ENCODE measurements at regions not wholly inside any gene's neighbourhood (a gene's known extent, or its start where the extent isn't known, plus 50 kb on each side); places are given as distances from the start of the nearest gene placed in this dataset.
"Not testable (repeated sequence)": the region's sequence is repeated elsewhere in the genome, so short reads cannot be mapped to it uniquely, and the experiment has no call there.

DNA sequence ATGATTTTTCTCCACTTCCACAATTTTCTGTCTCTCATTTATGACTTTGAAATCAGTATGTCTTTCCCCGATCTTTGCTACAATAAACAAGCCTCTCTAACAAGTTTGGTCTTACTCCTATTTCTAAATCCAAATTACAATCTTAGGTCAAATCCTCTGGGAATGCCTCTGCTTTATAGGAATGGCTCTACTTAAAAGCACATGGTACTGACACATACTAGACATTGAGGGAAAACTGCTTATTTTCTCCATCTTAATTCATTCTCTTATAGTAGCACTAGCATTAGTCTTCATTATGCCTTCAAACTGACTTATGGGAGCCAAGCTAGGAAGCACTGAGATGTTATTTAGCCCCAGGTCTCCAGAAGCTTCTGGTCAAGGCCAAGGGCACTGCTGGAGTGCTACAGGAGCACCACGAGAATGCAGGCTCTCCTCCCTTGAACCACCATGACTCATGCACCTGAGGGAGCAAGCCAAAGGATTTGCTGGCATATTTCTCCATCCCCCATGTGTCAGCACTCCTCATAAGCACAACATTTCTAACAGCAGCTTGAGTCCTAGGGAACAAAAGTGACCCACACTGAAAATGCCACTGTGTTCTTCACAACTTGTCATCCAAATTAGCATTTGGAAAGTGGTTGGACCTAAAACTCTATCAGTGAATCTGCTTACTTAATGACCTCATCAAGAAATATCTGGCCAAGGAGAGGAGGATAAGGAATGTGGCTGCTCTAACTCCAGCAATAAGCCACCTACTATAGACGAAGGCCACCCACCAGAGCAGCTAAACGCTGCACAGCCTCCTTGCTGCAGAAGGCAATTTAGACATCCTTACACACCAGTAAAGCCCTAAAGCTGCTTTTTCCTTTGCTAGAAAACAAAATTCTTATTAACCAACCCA, 156.8 kb upstream of the KCNQ5 start:
- Histone ChIP-seq H3K9me3 (ENCODE audit: insufficient read depth, low read length) (no peaks in the 10 kb centered on the region), H3K27ac (ENCODE audit: low read length) (no peak overlapping the region), H3K79me2 (ENCODE audit: low read length) (no peaks in the 10 kb centered on the region), H3K4me1 (ENCODE audit: low read length) (no peaks in the 10 kb centered on the region), H3K4me3 (ENCODE audit: low read length) (no peak overlapping the region), H3K4me2 (ENCODE audit: low read length) (no peak overlapping the region), H4K20me1 (ENCODE audit: insufficient read depth, low read length) (no peaks in the 10 kb centered on the region), H3K27me3 (ENCODE audit: low read depth, low read length) (no peaks in the 10 kb centered on the region), H3K36me3 (replicated peaks; ENCODE audit: low read depth, low read length) (no peaks in the 10 kb centered on the region), H3K9ac (ENCODE audit: low read length) (no peak overlapping the region), H2AFZ (ENCODE audit: low read depth, low read length) (no peak overlapping the region)
- no peak for TF ChIP-seq EZH2phosphoT487 (IDR thresholded peaks at IDR 0.05; ENCODE audit: low read depth)
- TF ChIP-seq, protein P1, sequence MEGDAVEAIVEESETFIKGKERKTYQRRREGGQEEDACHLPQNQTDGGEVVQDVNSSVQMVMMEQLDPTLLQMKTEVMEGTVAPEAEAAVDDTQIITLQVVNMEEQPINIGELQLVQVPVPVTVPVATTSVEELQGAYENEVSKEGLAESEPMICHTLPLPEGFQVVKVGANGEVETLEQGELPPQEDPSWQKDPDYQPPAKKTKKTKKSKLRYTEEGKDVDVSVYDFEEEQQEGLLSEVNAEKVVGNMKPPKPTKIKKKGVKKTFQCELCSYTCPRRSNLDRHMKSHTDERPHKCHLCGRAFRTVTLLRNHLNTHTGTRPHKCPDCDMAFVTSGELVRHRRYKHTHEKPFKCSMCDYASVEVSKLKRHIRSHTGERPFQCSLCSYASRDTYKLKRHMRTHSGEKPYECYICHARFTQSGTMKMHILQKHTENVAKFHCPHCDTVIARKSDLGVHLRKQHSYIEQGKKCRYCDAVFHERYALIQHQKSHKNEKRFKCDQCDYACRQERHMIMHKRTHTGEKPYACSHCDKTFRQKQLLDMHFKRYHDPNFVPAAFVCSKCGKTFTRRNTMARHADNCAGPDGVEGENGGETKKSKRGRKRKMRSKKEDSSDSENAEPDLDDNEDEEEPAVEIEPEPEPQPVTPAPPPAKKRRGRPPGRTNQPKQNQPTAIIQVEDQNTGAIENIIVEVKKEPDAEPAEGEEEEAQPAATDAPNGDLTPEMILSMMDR (IDR thresholded peaks at IDR 0.05; ENCODE audit: low read depth, low read length), result no peak

DNA sequence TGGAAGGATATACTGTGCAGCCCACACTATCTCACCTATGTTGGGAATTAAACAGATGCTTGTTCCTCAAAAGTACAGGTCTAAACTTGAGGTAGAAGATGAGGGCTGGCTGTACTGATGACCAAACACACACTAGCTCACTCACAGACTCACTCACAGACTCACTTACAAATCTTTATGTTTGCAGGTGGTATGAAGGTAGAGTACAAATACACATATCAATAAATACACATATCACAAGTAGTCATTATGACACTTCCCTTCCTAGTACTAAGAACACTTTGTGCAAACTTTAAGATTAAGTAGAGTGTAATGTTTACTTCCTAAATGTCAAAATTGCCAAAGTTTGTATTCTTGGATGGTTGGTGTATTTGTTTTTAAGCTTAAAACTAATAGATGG, 155.4 kb upstream of the KCNQ5 start:
- Histone ChIP-seq H3K9me3 (ENCODE audit: insufficient read depth, low read length) (no peaks in the 10 kb centered on the region), H2AFZ (ENCODE audit: low read depth, low read length) (no peak overlapping the region), H3K36me3 (replicated peaks; ENCODE audit: low read depth, low read length) (no peaks in the 10 kb centered on the region), H3K4me2 (ENCODE audit: low read length) (no peak overlapping the region), H3K27ac (ENCODE audit: low read length) (no peak overlapping the region), H3K4me3 (ENCODE audit: low read length) (no peak overlapping the region), H3K4me1 (ENCODE audit: low read length) (no peaks in the 10 kb centered on the region), H3K27me3 (ENCODE audit: low read depth, low read length) (no peaks in the 10 kb centered on the region), H4K20me1 (ENCODE audit: insufficient read depth, low read length) (no peaks in the 10 kb centered on the region), H3K79me2 (ENCODE audit: low read length) (no peaks in the 10 kb centered on the region), H3K9ac (ENCODE audit: low read length) (no peak overlapping the region)
- TF ChIP-seq, protein P1 (IDR thresholded peaks at IDR 0.05; ENCODE audit: low read depth, low read length), result no peak
- TF ChIP-seq EZH2phosphoT487 (IDR thresholded peaks at IDR 0.05; ENCODE audit: low read depth), result no peak

DNA sequence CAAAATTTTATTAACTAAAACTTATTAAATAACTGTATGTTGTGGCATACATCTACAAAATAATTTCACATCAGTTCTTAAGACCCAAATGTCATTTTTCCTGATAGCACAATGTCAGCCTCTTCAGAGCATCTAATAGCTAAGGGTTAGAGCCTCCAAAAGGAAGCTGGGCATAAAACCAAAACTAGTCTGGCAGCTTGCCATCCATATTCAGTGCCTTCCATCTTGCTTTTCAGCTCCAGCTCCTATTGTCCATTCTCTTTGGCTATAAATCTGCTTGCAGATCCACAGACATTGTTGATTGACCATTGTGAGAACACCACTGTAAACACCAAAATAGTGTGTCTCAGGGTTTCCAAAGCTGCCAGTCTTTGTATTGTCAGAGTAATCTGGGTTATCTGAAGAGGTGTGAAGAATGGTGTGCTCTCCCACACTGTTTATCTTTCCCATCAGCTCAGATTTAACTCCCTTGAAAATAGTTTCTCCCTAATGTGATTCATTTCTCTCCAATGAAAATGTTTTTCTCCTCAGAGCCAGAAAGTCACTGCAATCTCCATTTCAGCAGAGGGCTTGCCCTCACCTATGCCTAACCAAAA, 154.8 kb upstream of the KCNQ5 start:
- no peak overlapping the region for H3K9ac ChIP-seq (ENCODE audit: low read length)
- no peak overlapping the region for H3K4me2 ChIP-seq (ENCODE audit: low read length)
- H3K36me3 ChIP-seq (replicated peaks; ENCODE audit: low read depth, low read length), result no peaks in the 10 kb centered on the region
- no peaks in the 10 kb centered on the region for H4K20me1 ChIP-seq (ENCODE audit: insufficient read depth, low read length)
- no peak overlapping the region for H2AFZ ChIP-seq (ENCODE audit: low read depth, low read length)
- H3K4me3 ChIP-seq (ENCODE audit: low read length), result no peak overlapping the region
- no peaks in the 10 kb centered on the region for H3K27me3 ChIP-seq (ENCODE audit: low read depth, low read length)
- H3K27ac ChIP-seq (ENCODE audit: low read length), result no peak overlapping the region
- no peak for TF ChIP-seq EZH2phosphoT487 (IDR thresholded peaks at IDR 0.05; ENCODE audit: low read depth)
- TF ChIP-seq, protein P1 (IDR thresholded peaks at IDR 0.05; ENCODE audit: low read depth, low read length), result no peak
- H3K9me3 ChIP-seq (ENCODE audit: insufficient read depth, low read length), result no peaks in the 10 kb centered on the region
- no peaks in the 10 kb centered on the region for H3K4me1 ChIP-seq (ENCODE audit: low read length)
- H3K79me2 ChIP-seq (ENCODE audit: low read length), result no peaks in the 10 kb centered on the region

DNA sequence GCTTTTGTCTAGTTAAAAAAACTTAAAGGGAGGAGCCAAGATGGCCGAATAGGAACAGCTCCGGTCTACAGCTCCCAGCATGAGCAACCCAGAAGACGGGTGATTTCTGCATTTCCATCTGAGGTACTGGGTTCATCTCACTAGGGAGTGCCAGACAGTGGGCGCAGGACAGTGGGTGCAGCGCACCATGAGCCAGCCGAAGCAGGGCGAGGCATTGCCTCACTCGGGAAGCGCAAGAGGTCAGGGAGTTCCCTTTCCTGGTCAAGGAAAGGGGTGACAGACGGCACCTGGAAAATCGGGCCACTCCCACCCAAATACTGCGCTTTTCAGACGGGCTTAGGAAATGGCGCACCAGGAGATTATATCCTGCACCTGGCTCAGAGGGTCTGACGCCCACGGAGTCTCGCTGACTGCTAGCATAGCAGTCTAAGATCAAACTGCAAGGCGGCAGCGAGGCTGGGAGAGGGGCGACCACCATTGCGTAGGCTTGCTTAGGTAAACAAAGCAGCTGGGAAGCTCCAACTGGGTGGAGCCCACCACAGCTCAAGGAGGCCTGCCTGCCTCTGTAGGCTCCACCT, 152.4 kb upstream of the KCNQ5 start:
- H3K9me3 ChIP-seq (ENCODE audit: insufficient read depth, low read length); H2AFZ ChIP-seq (ENCODE audit: low read depth, low read length); H3K27me3 ChIP-seq (ENCODE audit: low read depth, low read length); H3K4me3 ChIP-seq (ENCODE audit: low read length); H3K79me2 ChIP-seq (ENCODE audit: low read length); H3K4me1 ChIP-seq (ENCODE audit: low read length); H3K9ac ChIP-seq (ENCODE audit: low read length); H4K20me1 ChIP-seq (ENCODE audit: insufficient read depth, low read length); H3K4me2 ChIP-seq (ENCODE audit: low read length); H3K27ac ChIP-seq (ENCODE audit: low read length); H3K36me3 ChIP-seq (replicated peaks; ENCODE audit: low read depth, low read length): not testable (repeated sequence)
